ENCODE measurements at regions not wholly inside any gene's neighbourhood (a gene's known extent, or its start where the extent isn't known, plus 50 kb on each side); places are given as distances from the start of the nearest gene placed in this dataset.

GRCh38 chr7:131068604-131069021, 259.1 kb upstream of the MKLN1 start:
- TF ChIP-seq, protein P1, sequence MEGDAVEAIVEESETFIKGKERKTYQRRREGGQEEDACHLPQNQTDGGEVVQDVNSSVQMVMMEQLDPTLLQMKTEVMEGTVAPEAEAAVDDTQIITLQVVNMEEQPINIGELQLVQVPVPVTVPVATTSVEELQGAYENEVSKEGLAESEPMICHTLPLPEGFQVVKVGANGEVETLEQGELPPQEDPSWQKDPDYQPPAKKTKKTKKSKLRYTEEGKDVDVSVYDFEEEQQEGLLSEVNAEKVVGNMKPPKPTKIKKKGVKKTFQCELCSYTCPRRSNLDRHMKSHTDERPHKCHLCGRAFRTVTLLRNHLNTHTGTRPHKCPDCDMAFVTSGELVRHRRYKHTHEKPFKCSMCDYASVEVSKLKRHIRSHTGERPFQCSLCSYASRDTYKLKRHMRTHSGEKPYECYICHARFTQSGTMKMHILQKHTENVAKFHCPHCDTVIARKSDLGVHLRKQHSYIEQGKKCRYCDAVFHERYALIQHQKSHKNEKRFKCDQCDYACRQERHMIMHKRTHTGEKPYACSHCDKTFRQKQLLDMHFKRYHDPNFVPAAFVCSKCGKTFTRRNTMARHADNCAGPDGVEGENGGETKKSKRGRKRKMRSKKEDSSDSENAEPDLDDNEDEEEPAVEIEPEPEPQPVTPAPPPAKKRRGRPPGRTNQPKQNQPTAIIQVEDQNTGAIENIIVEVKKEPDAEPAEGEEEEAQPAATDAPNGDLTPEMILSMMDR (IDR thresholded peaks at IDR 0.05 in 4 of 5, conservative IDR thresholded peaks at IDR 0.05 in 1 of 5): peak in 2 of 5 experiments; percentile 15 to 21
- no peak for TF ChIP-seq POLR2A (IDR thresholded peaks at IDR 0.05)

All from gastrocnemius medialis (tissue), 4 donors.